Panc1 (cell line): ENCODE measurements at regions not wholly inside any gene's neighbourhood (a gene's known extent, or its start where the extent isn't known, plus 50 kb on each side); places are given as distances from the start of the nearest gene placed in this dataset.

Source experiments
- ATAC-seq: fragments of 200-7000 bp; cut with Tn5 transposase; 2 replicates; pipeline ENCODE4 v1.9.1; 2020; ENCODE audit warnings: mild to moderate bottlenecking, moderate library complexity
- BruUV-seq: library from RNA; stranded (reverse); fragments of 400-500 nt; replicated peaks from 2 replicates; lab custom pipeline; 2021; lab: Mats Ljungman, UMichigan
- CTCF ChIA-PET: fragments of 300-600 bp; sonication (Branson Sonifier 250); formaldehyde crosslinking; loops from one replicate; lab custom pipeline; 2022; ENCODE audit warnings: antibody characterized with exemption; lab: Charles Lee
- POLR2A ChIA-PET: fragments of 300-600 bp; sonication (Branson Sonifier 250); formaldehyde crosslinking; loops from one replicate; lab custom pipeline; 2022; ENCODE audit warnings: antibody characterized with exemption; lab: Charles Lee
- DNase-seq: peaks from one replicate; pipeline ENCODE4 v3.0.0-alpha.2; 2010; ENCODE audit warnings: low read depth, low spot score
- H3K27ac ChIP-seq: 2 replicates; pipeline ENCODE4 v1.5.1; 2011; ENCODE audit warnings: mild to moderate bottlenecking, low read length, inconsistent platforms
- H3K27me3 ChIP-seq: fragments of 200-500 bp; sonication (Bioruptor generic); 2 replicates; pipeline ENCODE4 v1.6.0; 2014; ENCODE audit warnings: low read length, inconsistent platforms; ENCODE audit not compliant: control insufficient read depth, insufficient read depth
- H3K36me3 ChIP-seq: fragments of 200-500 bp; sonication (Bioruptor generic); 2 replicates; pipeline ENCODE4 v1.5.1; 2014; ENCODE audit warnings: inconsistent platforms, mild to moderate bottlenecking, low read length, moderate library complexity; ENCODE audit not compliant: control insufficient read depth, insufficient read depth
- H3K4me1 ChIP-seq: 2 replicates; pipeline ENCODE4 v1.5.1; 2011; ENCODE audit warnings: inconsistent platforms, mild to moderate bottlenecking, low read length, moderate library complexity; ENCODE audit not compliant: control insufficient read depth, insufficient read depth
- H3K4me3 ChIP-seq, 2 experiments: 2 replicates each; pipeline ENCODE4 v1.5.1; 2011 to 2012; ENCODE audit warnings: low read depth in 2 of 2, low read length in 2 of 2, mild to moderate bottlenecking in 2 of 2, inconsistent platforms in 1 of 2, moderate library complexity in 1 of 2
- H3K9me3 ChIP-seq: fragments of 200-500 bp; sonication (Bioruptor generic); 2 replicates; pipeline ENCODE4 v1.5.1; 2014; ENCODE audit warnings: low read depth, mild to moderate bottlenecking, inconsistent platforms, low read length, moderate library complexity; ENCODE audit not compliant: control insufficient read depth, insufficient read depth
- CTCF ChIP-seq: fragments of 450-650 bp; IDR thresholded peaks from 2 replicates; pipeline ENCODE4 v1.5.1; 2017; ENCODE audit warnings: mild to moderate bottlenecking
- POLR2AphosphoS5 ChIP-seq: IDR thresholded peaks from 2 replicates; pipeline ENCODE4 v1.6.1; 2012; ENCODE audit warnings: mild to moderate bottlenecking, low read depth, low read length, moderate library complexity
- SIN3A ChIP-seq: IDR thresholded peaks from 2 replicates; pipeline ENCODE4 v1.6.1; 2012; ENCODE audit warnings: low read depth, mild to moderate bottlenecking, low read length, moderate library complexity, borderline replicate concordance; ENCODE audit not compliant: insufficient read depth
- TCF7L2 ChIP-seq: IDR thresholded peaks from 2 replicates; pipeline ENCODE4 v1.6.1; 2011; ENCODE audit warnings: mild to moderate bottlenecking, low read depth, low read length, inconsistent platforms
- in situ Hi-C: cut with HindIII; loops from 2 replicates; pipeline ENCODE4 v1.10.0; 2016; ENCODE audit warnings: low sequenced_read_pairs, low pct_unique_long_range_greater_than_20kb
- intact Hi-C: fragments of 100-400 bp; cut with micrococcal nuclease; formaldehyde crosslinking; loops from one replicate; pipeline ENCODE4 v1.10.0; 2022; ENCODE audit not compliant: unreplicated experiment
- TF ChIP-seq, protein P1 (sequence below), 2 experiments: IDR thresholded peaks; 2 replicates each; pipeline ENCODE4 v1.6.1; 2011 to 2012; ENCODE audit warnings: low read depth in 2 of 2, control low read depth in 1 of 2, low read length in 1 of 2, mild to moderate bottlenecking in 1 of 2, moderate library complexity in 1 of 2; ENCODE audit not compliant: insufficient read depth in 1 of 2

GRCh38 chr4:114279066-114279465, 299.6 kb upstream of the ARSJ start:
- H3K9me3 ChIP-seq = no peaks in the 10 kb centered on the region
- no peak overlapping the region for H3K4me3 ChIP-seq
- DNase-seq = no peak
- no peak overlapping the region for H3K27ac ChIP-seq
- ChIA-PET POLR2A (no interaction called here), CTCF (no interaction called here)
- no peaks in the 10 kb centered on the region for H3K27me3 ChIP-seq
- in situ Hi-C loops (no loop called here), intact Hi-C loops (no loop called here)
- no TSS peak for BruUV-seq
- TF ChIP-seq TCF7L2 = no peak
- TF ChIP-seq, protein P1, sequence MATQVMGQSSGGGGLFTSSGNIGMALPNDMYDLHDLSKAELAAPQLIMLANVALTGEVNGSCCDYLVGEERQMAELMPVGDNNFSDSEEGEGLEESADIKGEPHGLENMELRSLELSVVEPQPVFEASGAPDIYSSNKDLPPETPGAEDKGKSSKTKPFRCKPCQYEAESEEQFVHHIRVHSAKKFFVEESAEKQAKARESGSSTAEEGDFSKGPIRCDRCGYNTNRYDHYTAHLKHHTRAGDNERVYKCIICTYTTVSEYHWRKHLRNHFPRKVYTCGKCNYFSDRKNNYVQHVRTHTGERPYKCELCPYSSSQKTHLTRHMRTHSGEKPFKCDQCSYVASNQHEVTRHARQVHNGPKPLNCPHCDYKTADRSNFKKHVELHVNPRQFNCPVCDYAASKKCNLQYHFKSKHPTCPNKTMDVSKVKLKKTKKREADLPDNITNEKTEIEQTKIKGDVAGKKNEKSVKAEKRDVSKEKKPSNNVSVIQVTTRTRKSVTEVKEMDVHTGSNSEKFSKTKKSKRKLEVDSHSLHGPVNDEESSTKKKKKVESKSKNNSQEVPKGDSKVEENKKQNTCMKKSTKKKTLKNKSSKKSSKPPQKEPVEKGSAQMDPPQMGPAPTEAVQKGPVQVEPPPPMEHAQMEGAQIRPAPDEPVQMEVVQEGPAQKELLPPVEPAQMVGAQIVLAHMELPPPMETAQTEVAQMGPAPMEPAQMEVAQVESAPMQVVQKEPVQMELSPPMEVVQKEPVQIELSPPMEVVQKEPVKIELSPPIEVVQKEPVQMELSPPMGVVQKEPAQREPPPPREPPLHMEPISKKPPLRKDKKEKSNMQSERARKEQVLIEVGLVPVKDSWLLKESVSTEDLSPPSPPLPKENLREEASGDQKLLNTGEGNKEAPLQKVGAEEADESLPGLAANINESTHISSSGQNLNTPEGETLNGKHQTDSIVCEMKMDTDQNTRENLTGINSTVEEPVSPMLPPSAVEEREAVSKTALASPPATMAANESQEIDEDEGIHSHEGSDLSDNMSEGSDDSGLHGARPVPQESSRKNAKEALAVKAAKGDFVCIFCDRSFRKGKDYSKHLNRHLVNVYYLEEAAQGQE (IDR thresholded peaks at IDR 0.05; ENCODE audit: insufficient read depth in 1 of 2, low read depth in 2 of 2, low read length in 1 of 2) = no peak
- no peak for TF ChIP-seq SIN3A
- TF ChIP-seq POLR2AphosphoS5 = no peak
- no peak for TF ChIP-seq CTCF
- ATAC-seq = no peak
- no peaks in the 10 kb centered on the region for H3K4me1 ChIP-seq
- H3K36me3 ChIP-seq = no peaks in the 10 kb centered on the region

DNA sequence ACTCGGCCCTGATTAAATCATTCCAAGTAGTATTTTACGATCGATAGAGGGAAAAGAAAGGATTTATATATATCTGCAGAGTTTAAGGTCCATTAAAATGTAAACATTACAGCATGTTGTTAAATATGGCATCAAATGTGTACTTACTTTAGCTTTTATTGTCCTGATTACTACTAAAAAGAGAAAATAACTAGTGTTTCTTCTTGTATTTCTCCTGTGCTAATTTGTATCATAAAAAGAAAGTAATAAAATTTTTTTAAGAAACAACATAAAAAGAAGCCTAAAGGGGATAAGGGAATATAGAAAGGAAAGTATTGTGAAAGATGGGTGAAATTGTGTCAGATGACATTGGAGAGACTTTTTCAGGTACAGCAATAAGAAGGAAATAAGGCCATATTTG, 300.3 kb upstream of the ARSJ start:
- ChIA-PET CTCF (no interaction called here), POLR2A (no interaction called here)
- Histone ChIP-seq H3K9me3 (no peaks in the 10 kb centered on the region), H3K4me3 (no peak overlapping the region), H3K27ac (no peak overlapping the region), H3K4me1 (no peaks in the 10 kb centered on the region), H3K27me3 (no peaks in the 10 kb centered on the region), H3K36me3 (no peaks in the 10 kb centered on the region)
- BruUV-seq = no TSS peak
- TF ChIP-seq, protein P1 (IDR thresholded peaks at IDR 0.05; ENCODE audit: insufficient read depth in 1 of 2, low read depth in 2 of 2, low read length in 1 of 2) = no peak
- TF ChIP-seq TCF7L2 (no peak), CTCF (no peak), POLR2AphosphoS5 (no peak), SIN3A (no peak)
- DNase-seq (no peak), ATAC-seq (no peak)
- in situ Hi-C loops (no loop called here), intact Hi-C loops (no loop called here)
